ENCODE measurements at regions not wholly inside any gene's neighbourhood (a gene's known extent, or its start where the extent isn't known, plus 50 kb on each side); places are given as distances from the start of the nearest gene placed in this dataset.

DNA sequence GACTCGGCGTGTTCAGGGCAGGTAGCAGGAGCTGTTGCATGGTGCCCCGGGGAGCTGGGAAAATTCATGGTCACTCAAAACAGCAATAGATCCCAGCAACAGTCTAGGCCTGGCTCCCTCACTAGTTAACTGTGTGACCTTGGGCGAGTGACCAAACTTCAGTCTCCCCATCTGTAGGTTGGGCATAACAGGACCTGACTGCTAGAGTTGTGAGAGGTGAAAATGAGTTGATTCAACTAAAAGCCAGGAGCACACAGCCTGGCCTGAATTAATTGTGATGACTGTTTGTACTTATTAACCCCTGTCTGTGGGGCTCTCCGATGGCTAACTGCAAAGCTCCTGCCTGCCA, 306.9 kb downstream of the SOX9 start:
- 82 to 85% methylated on average over 5 of the region's 5 CpGs for WGBS, 2 donors
- intact Hi-C loops (cut with DNase I), result no loop called here

DNA sequence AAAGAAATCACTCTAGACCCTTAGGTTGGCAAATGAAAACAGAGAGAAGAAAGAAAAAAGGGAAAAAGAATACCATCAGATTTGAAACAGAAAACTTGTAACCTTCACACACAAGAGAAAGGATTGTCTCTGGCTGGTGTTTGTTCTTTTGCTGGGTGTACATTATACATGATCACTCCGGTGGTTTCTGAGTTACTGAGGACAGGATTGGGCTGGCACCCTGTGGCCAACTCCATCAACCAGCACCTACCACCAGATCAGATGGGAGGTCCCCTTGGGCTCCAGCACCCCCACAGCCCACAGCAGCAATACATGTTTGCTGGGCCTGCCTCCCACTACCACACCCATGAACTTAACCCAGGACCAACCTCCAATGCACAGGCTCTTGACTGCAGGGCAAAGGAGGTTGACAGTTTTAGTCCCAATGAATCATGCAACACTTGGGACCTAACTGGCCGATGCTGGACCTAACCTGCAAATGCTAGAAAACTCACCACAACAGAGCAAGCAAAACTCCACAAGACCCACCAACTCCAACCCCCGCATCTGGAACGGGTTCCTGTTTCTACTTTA, 308.3 kb downstream of the SOX9 start:
- WGBS, 2 donors, result 85 to 96% methylated on average over 4 of the region's 4 CpGs
- no peaks in the 10 kb centered on the region for H3K27me3 ChIP-seq
- no peak overlapping the region for H3K27ac ChIP-seq
- intact Hi-C loops (cut with DNase I), result no loop called here
- TF ChIP-seq, protein P1, sequence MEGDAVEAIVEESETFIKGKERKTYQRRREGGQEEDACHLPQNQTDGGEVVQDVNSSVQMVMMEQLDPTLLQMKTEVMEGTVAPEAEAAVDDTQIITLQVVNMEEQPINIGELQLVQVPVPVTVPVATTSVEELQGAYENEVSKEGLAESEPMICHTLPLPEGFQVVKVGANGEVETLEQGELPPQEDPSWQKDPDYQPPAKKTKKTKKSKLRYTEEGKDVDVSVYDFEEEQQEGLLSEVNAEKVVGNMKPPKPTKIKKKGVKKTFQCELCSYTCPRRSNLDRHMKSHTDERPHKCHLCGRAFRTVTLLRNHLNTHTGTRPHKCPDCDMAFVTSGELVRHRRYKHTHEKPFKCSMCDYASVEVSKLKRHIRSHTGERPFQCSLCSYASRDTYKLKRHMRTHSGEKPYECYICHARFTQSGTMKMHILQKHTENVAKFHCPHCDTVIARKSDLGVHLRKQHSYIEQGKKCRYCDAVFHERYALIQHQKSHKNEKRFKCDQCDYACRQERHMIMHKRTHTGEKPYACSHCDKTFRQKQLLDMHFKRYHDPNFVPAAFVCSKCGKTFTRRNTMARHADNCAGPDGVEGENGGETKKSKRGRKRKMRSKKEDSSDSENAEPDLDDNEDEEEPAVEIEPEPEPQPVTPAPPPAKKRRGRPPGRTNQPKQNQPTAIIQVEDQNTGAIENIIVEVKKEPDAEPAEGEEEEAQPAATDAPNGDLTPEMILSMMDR (IDR thresholded peaks at IDR 0.05), result no peak
- TF ChIP-seq POLR2A (IDR thresholded peaks at IDR 0.05), result no peak
- H3K4me3 ChIP-seq (replicated peaks in 1 of 3), result no peak overlapping the region
- H3K9me3 ChIP-seq, result no peaks in the 10 kb centered on the region
- peaks cover 0 to 8% of the 10 kb centered on the region in 2 donors for H3K4me1 ChIP-seq
- H3K36me3 ChIP-seq, result no peaks in the 10 kb centered on the region
- peak in 1 of 2 donors; percentile 19 for DNase-seq

More for the DNA sequence above, 306.9 kb downstream of the SOX9 start:
- Histone ChIP-seq H3K4me3 (replicated peaks in 1 of 3) (no peak overlapping the region), H3K27ac (no peak overlapping the region), H3K36me3 (no peaks in the 10 kb centered on the region), H3K4me1 (peaks cover 0 to 10% of the 10 kb centered on the region in 2 donors), H3K27me3 (no peaks in the 10 kb centered on the region), H3K9me3 (no peaks in the 10 kb centered on the region)
- no peak for TF ChIP-seq POLR2A (IDR thresholded peaks at IDR 0.05)
- TF ChIP-seq, protein P1 (IDR thresholded peaks at IDR 0.05), result no peak
- no peak for DNase-seq

DNA sequence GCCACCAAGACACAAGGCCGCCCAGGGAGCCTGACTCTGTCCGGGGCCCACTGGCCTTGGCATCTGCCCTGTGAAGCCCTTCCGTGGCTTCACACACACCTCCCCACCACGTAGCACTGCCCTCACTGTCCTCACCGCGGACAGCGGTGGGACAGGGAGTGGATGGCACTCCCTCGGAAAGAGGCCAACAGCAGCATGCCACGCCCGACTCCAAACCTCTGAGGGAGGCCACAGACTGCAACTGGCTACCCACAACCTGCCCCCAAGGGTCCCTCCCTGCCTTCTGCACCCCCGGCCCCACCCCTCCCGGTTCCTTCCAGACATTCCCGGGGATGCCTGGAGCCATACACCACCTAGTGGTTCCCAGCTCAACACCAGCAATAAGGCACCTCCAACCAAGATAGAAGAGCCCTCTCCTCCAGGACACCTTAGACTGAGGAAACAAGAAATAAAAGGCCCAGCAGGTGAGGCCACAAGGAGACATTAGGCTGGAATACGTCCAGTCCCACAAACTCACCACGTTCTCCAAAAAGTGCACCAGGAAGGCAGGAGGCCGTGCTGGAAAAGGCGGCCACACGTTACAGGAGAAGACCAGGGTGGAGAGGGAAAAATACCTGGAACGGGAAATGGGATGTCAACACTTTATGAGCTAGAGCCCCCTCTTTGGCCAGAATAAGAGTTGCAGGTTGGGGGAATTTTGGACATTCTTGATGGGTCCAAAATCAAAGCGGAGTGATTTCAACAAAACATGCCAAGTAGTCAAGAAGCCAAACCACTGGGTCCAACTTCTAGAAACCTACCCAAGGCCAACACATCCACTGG, 310.0 kb downstream of the SOX9 start:
- no peak overlapping the region for H3K4me3 ChIP-seq (replicated peaks in 1 of 3)
- no peak for TF ChIP-seq POLR2A (IDR thresholded peaks at IDR 0.05)
- TF ChIP-seq, protein P1 (IDR thresholded peaks at IDR 0.05), result peak in 3 of 6 experiments; percentile 18 to 32 (median 25)
- no peaks in the 10 kb centered on the region for H3K36me3 ChIP-seq
- intact Hi-C loops (cut with DNase I), result no loop called here
- H3K9me3 ChIP-seq, result no peaks in the 10 kb centered on the region
- 78 to 79% methylated on average over 12 to 20 of the region's 20 CpGs for WGBS, 2 donors
- H3K27me3 ChIP-seq, result no peaks in the 10 kb centered on the region
- DNase-seq, result peak in 1 of 2 donors; percentile 12
- no peak overlapping the region for H3K27ac ChIP-seq
- H3K4me1 ChIP-seq, result peaks cover 0 to 8% of the 10 kb centered on the region in 2 donors

DNA sequence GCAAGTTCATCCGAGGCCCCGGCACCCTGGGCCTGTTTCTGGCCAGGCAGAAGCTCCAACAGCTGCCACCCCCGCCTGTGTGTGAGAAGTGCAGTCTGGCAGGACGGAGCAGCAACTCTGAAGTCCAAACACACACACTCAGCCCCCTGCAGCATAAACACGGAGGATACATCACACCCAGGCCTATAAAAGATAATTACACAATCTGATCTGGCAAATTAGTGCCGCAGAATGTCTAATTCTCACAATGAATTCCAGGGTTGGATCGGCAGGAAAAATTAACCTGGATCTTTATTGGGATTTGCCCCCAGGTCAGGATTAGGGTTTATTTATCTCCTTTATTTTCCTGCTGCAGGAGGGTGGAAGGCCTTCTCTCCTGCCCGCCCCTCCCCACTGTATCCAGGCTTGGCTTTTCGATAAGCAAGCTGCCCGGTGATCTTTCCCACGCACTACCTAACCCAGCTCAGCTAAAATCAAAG, 311.4 kb downstream of the SOX9 start:
- intact Hi-C loops (cut with DNase I), result no loop called here
- no peaks in the 10 kb centered on the region for H3K36me3 ChIP-seq
- DNase-seq, result no peak
- H3K4me1 ChIP-seq, result peaks cover 0 to 8% of the 10 kb centered on the region in 2 donors
- TF ChIP-seq POLR2A (IDR thresholded peaks at IDR 0.05), result no peak
- TF ChIP-seq, protein P1 (IDR thresholded peaks at IDR 0.05), result no peak
- H3K9me3 ChIP-seq, result no peaks in the 10 kb centered on the region
- WGBS, 2 donors, result 86 to 88% methylated on average over 11 of the region's 11 CpGs
- no peak overlapping the region for H3K27ac ChIP-seq
- H3K4me3 ChIP-seq (replicated peaks in 1 of 3), result no peak overlapping the region
- H3K27me3 ChIP-seq, result no peaks in the 10 kb centered on the region

DNA sequence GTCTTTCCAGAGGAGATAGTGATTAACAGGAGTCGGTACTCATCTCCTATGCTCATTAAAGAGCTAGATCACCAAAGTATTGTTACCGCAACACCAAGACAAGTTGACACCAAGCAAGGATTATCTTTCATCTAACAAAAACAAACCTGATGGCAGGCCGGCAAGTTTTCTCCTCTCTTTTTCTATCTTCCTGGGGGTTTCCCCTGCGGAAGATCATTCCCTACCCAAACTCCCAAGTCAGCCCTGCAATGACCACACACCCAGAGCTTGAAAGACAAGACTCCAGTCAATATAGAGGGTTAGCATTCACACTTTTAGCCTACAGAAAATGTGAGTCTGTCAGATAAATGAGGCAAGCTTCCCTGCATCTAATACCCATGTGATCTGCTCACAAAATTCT, 312.1 kb downstream of the SOX9 start:
- no peak overlapping the region for H3K4me3 ChIP-seq (replicated peaks in 1 of 3)
- WGBS, 2 donors, result 77 to 82% methylated on average over 4 of the region's 4 CpGs

More for the DNA sequence above, 312.1 kb downstream of the SOX9 start:
- no peak for DNase-seq
- Histone ChIP-seq H3K27me3 (no peaks in the 10 kb centered on the region), H3K9me3 (no peaks in the 10 kb centered on the region), H3K27ac (no peak overlapping the region), H3K36me3 (no peaks in the 10 kb centered on the region), H3K4me1 (peaks cover 0 to 8% of the 10 kb centered on the region in 2 donors)
- TF ChIP-seq POLR2A (IDR thresholded peaks at IDR 0.05), result no peak
- TF ChIP-seq, protein P1 (IDR thresholded peaks at IDR 0.05), result no peak
- intact Hi-C loops (cut with DNase I), result no loop called here

Measured in thyroid gland (tissue), 4 donors.